ENCODE measurements at regions not wholly inside any gene's neighbourhood (a gene's known extent, or its start where the extent isn't known, plus 50 kb on each side); places are given as distances from the start of the nearest gene placed in this dataset.

GRCh38 chr6:147710890-147711289, 202.4 kb downstream of the SAMD5 start:
- no peaks in the 10 kb centered on the region for H4K20me1 ChIP-seq (ENCODE audit: insufficient read depth)
- TF ChIP-seq SRF (IDR thresholded peaks at IDR 0.05; ENCODE audit: low read depth) (no peak), POLR2A (IDR thresholded peaks at IDR 0.05; ENCODE audit: borderline replicate concordance, extremely low read depth, insufficient read depth, insufficient read length) (no peak), REST (IDR thresholded peaks at IDR 0.05; ENCODE audit: low read depth) (no peak)
- H3K27ac ChIP-seq (ENCODE audit: low read depth, low read length) = peak overlapping the region; percentile 88; the same call in 1 of the 2 replicates
- ATAC-seq (no peak), DNase-seq (ENCODE audit: low read depth, low spot score) (no peak)
- ChIA-PET POLR2A (no interaction called here), CTCF (no interaction called here), RAD21 (ENCODE audit: low non-redundant PET in 1 of 2, low total read pairs in 2 of 2, uncharacterized antibody in 2 of 2, unreplicated experiment in 2 of 2) (interaction anchor here in 1 of 2 experiments (0.6 kb wide), 1 partner anchor 119 kb away, joined by 6 read pairs; no protein-coding TSS in a partner anchor)
- intact Hi-C loops (cut with micrococcal nuclease) = no loop called here
- no peaks in the 10 kb centered on the region for H3K9me3 ChIP-seq (ENCODE audit: control insufficient read depth in 1 of 2, insufficient read depth in 1 of 2, low read depth in 1 of 2, low read length in 2 of 2)
- no peaks in the 10 kb centered on the region for H3K27me3 ChIP-seq (ENCODE audit: insufficient read depth, low read length)
- H3K9me2 ChIP-seq (ENCODE audit: insufficient read depth) = no peaks in the 10 kb centered on the region
- H3K9ac ChIP-seq (ENCODE audit: low read length) = no peak overlapping the region
- no peak overlapping the region for H3K4me2 ChIP-seq (ENCODE audit: low read length)
- H3K36me3 ChIP-seq (ENCODE audit: control insufficient read depth in 1 of 2, insufficient read depth in 2 of 2, low read length in 2 of 2) = no peaks in the 10 kb centered on the region
- no peak overlapping the region for H3K4me3 ChIP-seq (replicated peaks in 1 of 2; ENCODE audit: low read depth in 1 of 2, low read length in 2 of 2)
- H3K79me2 ChIP-seq (ENCODE audit: insufficient read depth, low read length) = no peaks in the 10 kb centered on the region
- H3K4me1 ChIP-seq (ENCODE audit: control insufficient read depth in 1 of 2, insufficient read depth in 2 of 2, low read length in 2 of 2) = peaks cover 36 to 45% of the 10 kb centered on the region in 2 experiments
- no TSS peak for BruUV-seq (replicated peaks)
- no peak overlapping the region for H2AFZ ChIP-seq (ENCODE audit: low read depth, low read length, poor library complexity, severe bottlenecking)

DNA sequence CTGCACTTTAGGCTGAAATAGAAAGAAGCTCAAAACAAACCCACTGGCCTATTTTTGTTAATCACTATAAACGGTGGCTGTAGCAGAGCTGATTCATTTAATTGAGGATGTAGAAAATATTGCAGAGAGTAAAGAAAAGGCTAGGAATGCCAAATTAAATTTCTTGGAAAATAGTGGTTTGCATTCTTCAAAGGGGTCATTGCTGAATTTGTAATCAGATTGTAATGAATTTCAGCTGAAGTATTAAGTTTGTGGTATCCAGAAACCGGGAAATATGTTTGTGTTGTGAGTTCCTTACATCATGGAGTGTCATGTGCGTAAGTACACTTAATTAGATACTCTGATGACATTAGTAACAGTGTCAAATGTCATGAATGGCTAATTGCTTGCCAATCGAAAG, 203.0 kb downstream of the SAMD5 start:
- Histone ChIP-seq H3K27me3 (ENCODE audit: insufficient read depth, low read length) (no peaks in the 10 kb centered on the region), H3K79me2 (ENCODE audit: insufficient read depth, low read length) (no peaks in the 10 kb centered on the region), H3K4me2 (ENCODE audit: low read length) (no peak overlapping the region), H3K9me3 (ENCODE audit: control insufficient read depth in 1 of 2, insufficient read depth in 1 of 2, low read depth in 1 of 2, low read length in 2 of 2) (no peaks in the 10 kb centered on the region), H3K4me3 (replicated peaks in 1 of 2; ENCODE audit: low read depth in 1 of 2, low read length in 2 of 2) (no peak overlapping the region), H3K4me1 (ENCODE audit: control insufficient read depth in 1 of 2, insufficient read depth in 2 of 2, low read length in 2 of 2) (peaks cover 36 to 44% of the 10 kb centered on the region in 2 experiments), H2AFZ (ENCODE audit: low read depth, low read length, poor library complexity, severe bottlenecking) (no peak overlapping the region), H3K27ac (ENCODE audit: low read depth, low read length) (peak overlapping the region; percentile 88; the same call in 1 of the 2 replicates), H4K20me1 (ENCODE audit: insufficient read depth) (no peaks in the 10 kb centered on the region), H3K9me2 (ENCODE audit: insufficient read depth) (no peaks in the 10 kb centered on the region), H3K9ac (ENCODE audit: low read length) (no peak overlapping the region), H3K36me3 (ENCODE audit: control insufficient read depth in 1 of 2, insufficient read depth in 2 of 2, low read length in 2 of 2) (no peaks in the 10 kb centered on the region)
- intact Hi-C loops (cut with micrococcal nuclease) = no loop called here
- ChIA-PET RAD21 (ENCODE audit: low non-redundant PET in 1 of 2, low total read pairs in 2 of 2, uncharacterized antibody in 2 of 2, unreplicated experiment in 2 of 2) (no interaction called here), CTCF (no interaction called here), POLR2A (no interaction called here)
- TF ChIP-seq RAD21 (IDR thresholded peaks at IDR 0.05; ENCODE audit: low read depth) (no peak), ZBTB33 (IDR thresholded peaks at IDR 0.05; ENCODE audit: extremely low read depth, insufficient replicate concordance, low read length) (no peak), SRF (IDR thresholded peaks at IDR 0.05; ENCODE audit: low read depth) (no peak), YY1 (IDR thresholded peaks at IDR 0.05; ENCODE audit: extremely low read depth, insufficient replicate concordance, low read depth, low read length) (no peak), CEBPB (IDR thresholded peaks at IDR 0.05; ENCODE audit: low read depth) (no peak)
- TF ChIP-seq, protein P1, sequence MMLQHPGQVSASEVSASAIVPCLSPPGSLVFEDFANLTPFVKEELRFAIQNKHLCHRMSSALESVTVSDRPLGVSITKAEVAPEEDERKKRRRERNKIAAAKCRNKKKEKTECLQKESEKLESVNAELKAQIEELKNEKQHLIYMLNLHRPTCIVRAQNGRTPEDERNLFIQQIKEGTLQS (IDR thresholded peaks at IDR 0.05) = no peak
- no TSS peak for BruUV-seq (replicated peaks)
- ATAC-seq (no peak), DNase-seq (ENCODE audit: low read depth, low spot score) (no peak)
